ENCODE measurements at regions not wholly inside any gene's neighbourhood (a gene's known extent, or its start where the extent isn't known, plus 50 kb on each side); places are given as distances from the start of the nearest gene placed in this dataset.

DNA sequence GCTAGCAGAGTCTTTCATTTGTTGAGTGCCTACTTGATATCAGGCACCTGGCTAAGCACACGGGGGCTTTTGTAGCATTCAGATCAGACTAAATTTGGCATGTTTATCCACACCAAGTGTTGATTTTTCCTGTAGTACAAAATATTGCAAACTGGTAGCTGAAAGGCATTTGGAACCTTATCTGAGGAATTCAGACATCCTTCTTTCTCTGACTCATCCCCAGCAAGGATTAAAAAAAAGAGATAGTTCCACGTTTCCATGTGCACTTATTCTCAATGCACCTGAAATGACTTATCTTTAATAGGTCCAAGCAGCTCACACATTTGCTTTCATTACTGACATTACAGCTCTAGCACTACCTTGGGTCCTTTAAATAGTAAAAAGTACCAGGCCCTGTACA lies 786.0 kb upstream of the GRM7 start:
- Mint-ChIP-seq H3K4me3 (no peak overlapping the region), H3K36me3 (no peaks in the 10 kb centered on the region), H3K27me3 (no peaks in the 10 kb centered on the region), H3K27ac (no peak overlapping the region), H3K9me3 (peaks cover 18% of the 10 kb centered on the region), H3K4me1 (ENCODE audit: low read depth in 2 of 2) (no peaks in the 10 kb centered on the region)
- no peak for ATAC-seq
- no peak for DNase-seq (ENCODE audit: low spot score)

DNA sequence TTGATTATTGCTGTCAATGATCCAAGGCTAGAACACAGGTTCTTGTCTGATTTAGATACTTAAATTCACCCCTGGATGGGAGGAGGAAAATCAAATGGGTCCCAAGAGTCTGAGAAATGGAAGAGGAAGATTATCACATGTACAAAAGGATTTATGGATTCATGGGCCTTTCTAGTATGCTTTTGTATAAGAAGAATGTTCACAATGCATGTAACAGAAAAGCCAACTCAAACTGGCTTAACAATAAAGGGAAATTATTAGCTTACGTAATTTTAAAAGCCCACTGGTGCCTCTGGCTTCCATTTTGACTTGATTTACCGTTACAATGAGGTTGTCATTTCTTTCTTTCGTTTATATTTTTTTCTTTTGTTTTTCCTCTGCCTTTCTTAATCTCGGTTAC lies 782.5 kb upstream of the GRM7 start:
- DNase-seq (ENCODE audit: low spot score), result no peak
- Mint-ChIP-seq H3K9me3 (peaks cover 27% of the 10 kb centered on the region), H3K4me1 (ENCODE audit: low read depth in 2 of 2) (no peaks in the 10 kb centered on the region), H3K4me3 (no peak overlapping the region), H3K27ac (no peak overlapping the region), H3K27me3 (no peaks in the 10 kb centered on the region), H3K36me3 (no peaks in the 10 kb centered on the region)
- no peak for ATAC-seq

DNA sequence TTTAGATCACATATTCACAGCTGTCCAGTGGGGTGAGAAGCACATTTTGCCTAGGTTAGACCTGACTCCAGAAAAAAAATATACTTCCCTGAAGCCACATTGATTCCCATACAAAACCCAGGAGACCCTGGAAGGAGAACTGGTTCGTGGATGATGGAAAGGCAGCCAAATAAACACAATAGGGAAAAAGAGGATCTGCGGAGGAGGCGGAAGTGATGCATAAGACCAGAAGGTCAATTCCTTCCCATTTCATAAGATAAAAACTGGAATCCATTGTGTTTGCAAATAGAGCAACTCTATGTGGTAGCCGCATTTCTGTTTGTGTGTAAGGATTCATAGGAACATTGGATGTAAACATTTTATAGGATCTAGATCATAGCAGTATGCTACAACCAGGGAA lies 781.9 kb upstream of the GRM7 start:
- peaks cover 29% of the 10 kb centered on the region for H3K9me3 Mint-ChIP-seq
- no peak overlapping the region for H3K27ac Mint-ChIP-seq
- H3K4me3 Mint-ChIP-seq, result no peak overlapping the region
- H3K4me1 Mint-ChIP-seq (ENCODE audit: low read depth in 2 of 2), result no peaks in the 10 kb centered on the region
- DNase-seq (ENCODE audit: low spot score) (no peak), ATAC-seq (no peak)
- H3K36me3 Mint-ChIP-seq, result no peaks in the 10 kb centered on the region
- H3K27me3 Mint-ChIP-seq, result no peaks in the 10 kb centered on the region

DNA sequence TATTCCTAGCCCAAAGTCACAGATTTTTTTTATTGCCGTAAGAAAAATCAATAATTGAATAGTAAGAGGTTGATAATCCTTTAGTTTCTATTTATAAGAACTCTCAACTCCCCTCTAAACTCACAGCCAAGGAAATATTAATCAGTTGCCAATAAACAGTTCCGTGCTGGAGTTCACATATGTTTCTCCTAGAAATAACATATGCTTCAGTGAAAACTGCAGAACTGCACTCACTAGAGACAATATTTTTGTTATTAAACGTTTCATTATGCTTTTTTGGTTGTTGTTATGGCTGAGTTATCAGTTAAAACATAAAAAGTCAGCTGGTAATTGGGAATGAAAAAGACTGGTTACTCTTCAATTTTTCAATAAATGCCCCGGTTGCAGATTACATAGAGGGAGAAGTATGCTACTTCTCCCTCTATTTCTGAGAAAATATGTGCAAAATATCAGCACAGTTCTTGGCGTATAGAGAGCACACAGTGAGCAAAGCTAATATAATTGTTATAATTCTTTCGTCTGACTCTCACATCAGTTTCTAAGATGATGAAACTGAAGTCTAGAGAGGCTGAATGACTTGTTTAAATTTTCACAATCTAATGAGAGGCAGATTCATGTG lies 781.2 kb upstream of the GRM7 start:
- H3K9me3 Mint-ChIP-seq, result peaks cover 26% of the 10 kb centered on the region
- no peak overlapping the region for H3K4me3 Mint-ChIP-seq
- no peak for DNase-seq (ENCODE audit: low spot score)
- H3K4me1 Mint-ChIP-seq (ENCODE audit: low read depth in 2 of 2), result no peaks in the 10 kb centered on the region
- ATAC-seq, result no peak
- no peak overlapping the region for H3K27ac Mint-ChIP-seq
- no peaks in the 10 kb centered on the region for H3K36me3 Mint-ChIP-seq
- no peaks in the 10 kb centered on the region for H3K27me3 Mint-ChIP-seq

DNA sequence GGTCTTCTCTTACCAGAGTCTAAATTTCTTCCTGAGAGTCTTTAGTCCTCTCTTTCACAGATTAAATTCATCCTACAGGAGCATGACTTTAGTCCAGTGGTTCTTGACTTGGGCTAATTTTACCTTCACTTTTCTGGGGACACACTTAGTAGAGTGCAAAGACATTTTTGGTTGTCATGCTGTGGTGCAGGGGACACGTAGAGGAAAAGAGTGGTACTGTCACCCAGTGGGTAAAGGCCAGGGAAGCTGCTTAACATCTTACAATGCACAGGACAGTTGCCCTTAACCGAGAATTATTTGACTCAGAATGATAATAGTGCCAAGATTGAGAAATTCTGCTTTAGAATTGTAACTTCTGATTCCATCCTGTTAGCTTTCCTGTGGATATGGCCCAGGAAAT lies 772.5 kb upstream of the GRM7 start:
- Mint-ChIP-seq H3K36me3 (no peaks in the 10 kb centered on the region), H3K9me3 (peaks cover 3% of the 10 kb centered on the region), H3K27me3 (no peaks in the 10 kb centered on the region), H3K4me3 (no peak overlapping the region), H3K27ac (no peak overlapping the region), H3K4me1 (ENCODE audit: low read depth in 2 of 2) (no peaks in the 10 kb centered on the region)
- no peak for ATAC-seq
- DNase-seq (ENCODE audit: low spot score), result no peak

DNA sequence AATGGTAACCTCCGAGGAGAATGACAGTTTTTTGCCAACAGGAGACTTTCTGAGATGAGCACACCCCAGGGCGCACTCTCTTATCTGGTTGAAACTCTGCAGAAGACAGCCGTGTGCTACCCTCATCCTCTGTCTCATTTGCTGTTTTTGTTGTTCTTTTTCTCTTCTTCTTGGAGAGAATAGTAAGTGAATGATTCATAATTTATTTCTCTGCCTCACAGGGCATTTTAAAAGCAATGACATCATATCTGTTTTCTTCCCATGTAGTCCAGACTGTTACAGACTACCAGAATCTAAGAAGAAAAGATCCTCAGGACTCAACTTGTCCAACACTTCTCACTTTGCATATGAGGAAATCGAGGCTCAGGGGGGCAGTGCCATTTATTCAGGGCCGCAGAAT lies 771.1 kb upstream of the GRM7 start:
- DNase-seq (ENCODE audit: low spot score) (no peak), ATAC-seq (no peak)
- Mint-ChIP-seq H3K27me3 (no peaks in the 10 kb centered on the region), H3K36me3 (no peaks in the 10 kb centered on the region), H3K9me3 (no peaks in the 10 kb centered on the region), H3K27ac (no peak overlapping the region), H3K4me3 (no peak overlapping the region), H3K4me1 (ENCODE audit: low read depth in 2 of 2) (no peaks in the 10 kb centered on the region)

DNA sequence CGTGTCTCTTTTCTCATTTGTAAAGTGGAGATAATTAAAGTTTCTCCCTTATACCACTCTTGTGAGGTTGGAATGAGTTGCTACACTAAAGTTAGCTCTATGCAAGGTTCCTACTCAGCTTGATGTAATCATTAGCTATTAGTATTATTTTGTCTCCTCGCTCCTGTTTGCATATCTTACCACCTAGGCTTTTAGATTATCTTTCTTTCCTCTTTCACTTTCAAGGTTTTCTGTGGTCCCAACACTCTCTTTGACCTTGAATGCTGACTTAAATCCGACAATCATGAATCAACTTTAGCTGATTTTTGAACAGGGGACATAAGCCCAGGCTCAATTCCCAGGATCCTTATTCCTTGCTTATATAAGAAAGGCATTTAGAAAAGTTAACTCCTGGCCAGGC lies 769.7 kb upstream of the GRM7 start:
- Mint-ChIP-seq H3K36me3 (no peaks in the 10 kb centered on the region), H3K27me3 (no peaks in the 10 kb centered on the region), H3K4me1 (ENCODE audit: low read depth in 2 of 2) (no peaks in the 10 kb centered on the region), H3K4me3 (no peak overlapping the region), H3K9me3 (no peaks in the 10 kb centered on the region), H3K27ac (no peak overlapping the region)
- no peak for DNase-seq (ENCODE audit: low spot score)
- no peak for ATAC-seq

DNA sequence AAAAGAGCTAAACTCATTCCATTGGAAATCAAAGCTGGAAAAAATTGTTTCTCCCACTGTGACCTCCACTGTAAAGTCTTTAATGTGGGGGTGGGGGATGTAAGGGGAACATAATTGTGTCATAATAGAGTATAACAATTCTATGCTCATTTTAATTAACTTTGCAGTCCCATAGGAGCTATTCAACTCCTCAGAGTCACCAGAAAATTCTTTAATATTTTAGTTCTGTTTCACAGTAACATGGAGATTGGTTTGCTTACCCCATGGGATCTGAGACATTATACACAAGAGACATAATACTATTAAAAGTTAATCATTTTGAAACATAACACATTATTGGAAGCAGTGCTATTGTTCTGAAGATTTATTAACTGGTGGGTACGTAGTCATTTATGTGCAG lies 765.9 kb upstream of the GRM7 start:
- Mint-ChIP-seq H3K4me1 (ENCODE audit: low read depth in 2 of 2) (no peaks in the 10 kb centered on the region), H3K27ac (no peak overlapping the region), H3K27me3 (no peaks in the 10 kb centered on the region), H3K9me3 (peaks cover 4% of the 10 kb centered on the region), H3K4me3 (no peak overlapping the region), H3K36me3 (no peaks in the 10 kb centered on the region)
- no peak for DNase-seq (ENCODE audit: low spot score)
- ATAC-seq, result no peak

DNA sequence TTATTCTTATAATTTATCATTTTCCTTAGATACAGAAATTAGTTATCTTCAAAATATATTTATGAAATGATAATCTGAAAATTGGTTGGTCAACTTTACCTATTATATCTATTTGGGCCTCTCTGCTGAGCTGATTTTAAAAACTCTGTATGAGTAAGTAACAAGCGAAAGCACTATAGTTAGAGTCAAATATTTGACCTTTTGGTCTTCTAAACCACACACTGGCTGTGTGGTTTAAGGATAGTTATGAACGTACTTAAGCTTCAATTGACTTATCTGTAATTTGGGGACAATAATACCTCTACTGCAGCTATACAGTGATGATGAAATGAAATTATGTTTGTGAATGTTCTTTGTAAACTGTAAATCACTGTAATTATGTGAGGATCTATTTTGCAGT lies 763.9 kb upstream of the GRM7 start:
- no peaks in the 10 kb centered on the region for H3K4me1 Mint-ChIP-seq (ENCODE audit: low read depth in 2 of 2)
- ATAC-seq, result no peak
- H3K27ac Mint-ChIP-seq, result no peak overlapping the region
- no peaks in the 10 kb centered on the region for H3K27me3 Mint-ChIP-seq
- no peaks in the 10 kb centered on the region for H3K36me3 Mint-ChIP-seq
- peaks cover 4% of the 10 kb centered on the region for H3K9me3 Mint-ChIP-seq
- H3K4me3 Mint-ChIP-seq, result no peak overlapping the region
- DNase-seq (ENCODE audit: low spot score), result no peak

DNA sequence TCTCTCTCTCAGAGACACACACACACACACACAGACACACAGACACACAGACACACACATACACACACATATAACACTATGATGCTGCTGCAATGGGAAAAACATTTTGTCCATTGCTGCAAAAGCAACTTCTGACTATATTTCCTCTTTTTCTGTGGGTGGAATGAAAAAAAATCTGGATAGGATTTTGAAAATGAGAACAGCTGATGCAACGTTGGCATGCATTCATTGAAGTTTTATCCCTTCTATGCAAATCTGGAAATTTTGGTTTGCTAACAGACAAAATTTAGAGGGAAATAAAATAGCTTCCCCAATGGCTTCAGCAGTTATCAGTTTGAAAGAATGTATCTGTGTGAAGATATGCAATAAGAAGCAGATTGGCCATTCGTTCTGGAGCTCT lies 763.4 kb upstream of the GRM7 start:
- no peak for DNase-seq (ENCODE audit: low spot score)
- H3K27ac Mint-ChIP-seq, result no peak overlapping the region
- no peaks in the 10 kb centered on the region for H3K27me3 Mint-ChIP-seq
- H3K9me3 Mint-ChIP-seq, result peaks cover 4% of the 10 kb centered on the region
- H3K36me3 Mint-ChIP-seq, result peaks cover under 1% of the 10 kb centered on the region
- no peaks in the 10 kb centered on the region for H3K4me1 Mint-ChIP-seq (ENCODE audit: low read depth in 2 of 2)
- H3K4me3 Mint-ChIP-seq, result no peak overlapping the region
- no peak for ATAC-seq

DNA sequence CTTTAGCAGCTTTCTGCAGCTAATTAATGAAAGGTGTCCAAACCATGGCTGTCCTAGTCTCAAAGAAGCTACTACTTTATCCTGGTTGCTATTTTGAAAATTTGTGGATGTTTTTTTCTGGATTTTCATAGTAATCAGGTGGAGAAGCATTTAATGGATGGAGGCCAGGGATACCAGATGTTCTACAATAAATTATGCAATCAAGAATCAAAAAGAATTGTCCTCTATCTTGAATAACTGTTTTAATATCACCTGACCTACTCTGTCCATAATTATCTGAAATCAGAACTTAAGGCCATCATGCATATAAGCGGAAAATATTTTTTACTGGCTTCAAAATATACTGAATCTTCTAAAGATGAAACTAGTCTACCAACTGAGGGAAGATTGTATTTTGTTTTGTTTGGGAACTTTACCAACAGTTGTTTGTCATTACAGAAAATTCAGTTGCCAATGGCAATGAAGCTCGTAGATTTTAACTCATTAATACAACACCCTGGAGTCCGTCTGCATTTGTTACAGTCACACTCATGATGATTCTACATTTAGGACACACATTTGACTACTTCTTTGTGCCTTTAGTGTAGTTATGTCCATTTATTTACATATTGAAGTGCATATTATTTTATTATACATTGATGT lies 762.3 kb upstream of the GRM7 start:
- DNase-seq (ENCODE audit: low spot score) (no peak), ATAC-seq (no peak)
- no peak overlapping the region for H3K4me3 Mint-ChIP-seq
- H3K4me1 Mint-ChIP-seq (ENCODE audit: low read depth in 2 of 2), result no peaks in the 10 kb centered on the region
- peaks cover 4% of the 10 kb centered on the region for H3K9me3 Mint-ChIP-seq
- no peak overlapping the region for H3K27ac Mint-ChIP-seq
- H3K27me3 Mint-ChIP-seq, result no peaks in the 10 kb centered on the region
- H3K36me3 Mint-ChIP-seq, result peaks cover 6% of the 10 kb centered on the region

DNA sequence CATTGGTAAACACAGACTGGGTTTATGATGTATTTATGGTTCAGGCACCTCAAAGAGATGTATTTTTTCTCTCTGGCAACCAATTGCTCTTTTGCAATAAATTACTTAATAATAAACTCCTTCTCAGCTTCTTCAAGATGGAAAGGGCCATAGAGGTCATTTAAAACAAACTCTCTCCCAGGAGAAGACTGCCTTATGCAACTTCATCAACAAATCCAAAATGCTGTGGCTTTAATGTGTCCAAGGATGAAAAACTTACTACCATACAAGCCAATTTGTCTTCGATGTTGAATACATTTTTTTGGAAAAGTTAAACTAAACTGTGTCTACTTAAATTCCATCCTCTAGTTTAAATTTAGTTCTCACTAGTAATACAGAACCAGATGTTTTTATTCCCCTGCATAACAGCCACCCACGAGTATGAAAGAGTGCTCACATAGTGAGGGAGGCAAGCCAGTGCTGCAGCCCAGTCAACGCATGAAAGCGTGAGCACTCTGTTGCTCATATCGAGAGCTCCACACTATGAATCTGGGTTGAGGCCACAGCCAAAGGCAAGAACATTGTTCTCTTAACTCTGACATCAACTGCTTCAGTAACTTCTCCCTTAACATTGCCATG lies 761.3 kb upstream of the GRM7 start:
- Mint-ChIP-seq H3K9me3 (peaks cover 4% of the 10 kb centered on the region), H3K27ac (no peak overlapping the region), H3K36me3 (peaks cover 6% of the 10 kb centered on the region), H3K27me3 (no peaks in the 10 kb centered on the region), H3K4me3 (no peak overlapping the region), H3K4me1 (ENCODE audit: low read depth in 2 of 2) (no peaks in the 10 kb centered on the region)
- DNase-seq (ENCODE audit: low spot score) (no peak), ATAC-seq (no peak)

DNA sequence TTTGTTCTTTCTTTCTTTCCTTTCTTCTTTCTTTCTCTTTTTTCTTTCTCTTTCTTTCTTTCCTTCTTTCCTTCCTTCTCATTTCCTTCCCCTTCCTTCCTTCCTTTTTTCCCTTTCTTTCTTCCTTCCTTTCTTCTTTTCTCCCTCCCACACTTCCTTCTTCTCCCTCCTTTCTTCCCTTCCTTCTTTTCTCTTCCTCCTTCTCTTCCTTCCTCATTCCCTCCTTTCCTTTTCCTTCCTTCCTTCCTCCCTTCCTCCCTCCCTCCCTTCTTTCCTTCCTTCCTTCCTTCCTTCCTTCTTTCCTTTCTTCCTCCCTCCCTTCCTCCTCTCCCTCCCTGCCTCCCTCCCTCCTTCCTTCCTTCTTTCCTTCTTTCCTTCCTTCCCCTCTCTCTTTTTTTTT lies 755.7 kb upstream of the GRM7 start:
- H3K36me3 Mint-ChIP-seq, result peaks cover 6% of the 10 kb centered on the region
- H3K4me1 Mint-ChIP-seq (ENCODE audit: low read depth in 2 of 2), result no peaks in the 10 kb centered on the region
- ATAC-seq (no peak), DNase-seq (ENCODE audit: low spot score) (no peak)
- H3K27me3 Mint-ChIP-seq, result no peaks in the 10 kb centered on the region
- no peak overlapping the region for H3K27ac Mint-ChIP-seq
- H3K9me3 Mint-ChIP-seq, result peaks cover 15% of the 10 kb centered on the region
- H3K4me3 Mint-ChIP-seq, result no peak overlapping the region

DNA sequence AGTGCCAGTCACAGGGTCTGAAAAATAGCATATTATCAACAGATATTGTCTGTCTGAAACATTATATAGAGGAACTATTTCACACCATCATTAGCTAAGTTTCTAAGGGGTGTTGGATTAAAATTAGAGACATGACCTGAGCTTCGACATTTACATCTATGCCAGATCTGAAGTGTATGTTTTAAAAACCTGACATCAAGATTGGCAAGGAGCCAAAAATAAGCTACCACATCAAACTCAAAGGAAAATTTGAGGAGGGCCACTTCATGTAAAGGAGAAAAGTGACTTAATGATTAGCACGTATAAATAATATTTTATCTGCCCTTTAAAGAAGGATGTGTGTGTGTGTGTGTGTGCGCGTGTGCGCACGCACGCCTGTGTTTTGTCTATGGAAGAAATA lies 752.0 kb upstream of the GRM7 start:
- Mint-ChIP-seq H3K36me3 (no peaks in the 10 kb centered on the region), H3K9me3 (peaks cover 30% of the 10 kb centered on the region), H3K4me3 (no peak overlapping the region), H3K27me3 (no peaks in the 10 kb centered on the region), H3K27ac (no peak overlapping the region), H3K4me1 (ENCODE audit: low read depth in 2 of 2) (no peaks in the 10 kb centered on the region)
- DNase-seq (ENCODE audit: low spot score) (no peak), ATAC-seq (no peak)

DNA sequence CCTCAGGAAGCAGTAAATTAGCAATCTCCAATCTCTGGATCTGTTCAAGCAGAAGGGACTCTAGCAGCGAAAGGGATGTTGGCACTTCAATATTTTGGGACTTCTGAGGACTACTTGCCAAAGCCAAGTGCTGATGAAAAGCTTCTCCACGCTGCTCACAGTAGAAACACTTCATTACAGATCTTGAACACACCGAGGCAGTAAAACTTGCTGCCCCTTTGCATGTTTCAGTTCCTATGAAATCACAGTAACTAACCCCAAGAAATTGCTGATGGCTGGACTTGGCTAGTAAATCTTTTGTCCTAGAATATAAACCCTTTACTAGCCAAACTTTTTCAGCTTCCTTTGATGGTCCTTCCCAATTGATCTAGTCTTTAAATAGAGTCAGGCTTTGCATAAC lies 750.5 kb upstream of the GRM7 start:
- no peaks in the 10 kb centered on the region for H3K4me1 Mint-ChIP-seq (ENCODE audit: low read depth in 2 of 2)

More for the DNA sequence above, 750.5 kb upstream of the GRM7 start:
- no peak overlapping the region for H3K27ac Mint-ChIP-seq
- peaks cover 26% of the 10 kb centered on the region for H3K9me3 Mint-ChIP-seq
- DNase-seq (ENCODE audit: low spot score) (no peak), ATAC-seq (no peak)
- H3K27me3 Mint-ChIP-seq, result no peaks in the 10 kb centered on the region
- H3K4me3 Mint-ChIP-seq, result no peak overlapping the region
- no peaks in the 10 kb centered on the region for H3K36me3 Mint-ChIP-seq

All from natural killer cell treated with Interleukin-12 subunit alpha and Interleukin-12 subunit beta and Interleukin-15 and Interleukin-18, amount 100 ng/mL, for 72 hours (primary cell).